Activated CD4-positive, alpha-beta T cell treated with anti-CD3 and anti-CD28 coated beads for 48 hours (primary cell): ENCODE measurements at regions not wholly inside any gene's neighbourhood (a gene's known extent, or its start where the extent isn't known, plus 50 kb on each side); places are given as distances from the start of the nearest gene placed in this dataset.

Experiments
- DNase-seq: peaks from one replicate; pipeline ENCODE4 v3.0.0-alpha.2; 2020

DNA sequence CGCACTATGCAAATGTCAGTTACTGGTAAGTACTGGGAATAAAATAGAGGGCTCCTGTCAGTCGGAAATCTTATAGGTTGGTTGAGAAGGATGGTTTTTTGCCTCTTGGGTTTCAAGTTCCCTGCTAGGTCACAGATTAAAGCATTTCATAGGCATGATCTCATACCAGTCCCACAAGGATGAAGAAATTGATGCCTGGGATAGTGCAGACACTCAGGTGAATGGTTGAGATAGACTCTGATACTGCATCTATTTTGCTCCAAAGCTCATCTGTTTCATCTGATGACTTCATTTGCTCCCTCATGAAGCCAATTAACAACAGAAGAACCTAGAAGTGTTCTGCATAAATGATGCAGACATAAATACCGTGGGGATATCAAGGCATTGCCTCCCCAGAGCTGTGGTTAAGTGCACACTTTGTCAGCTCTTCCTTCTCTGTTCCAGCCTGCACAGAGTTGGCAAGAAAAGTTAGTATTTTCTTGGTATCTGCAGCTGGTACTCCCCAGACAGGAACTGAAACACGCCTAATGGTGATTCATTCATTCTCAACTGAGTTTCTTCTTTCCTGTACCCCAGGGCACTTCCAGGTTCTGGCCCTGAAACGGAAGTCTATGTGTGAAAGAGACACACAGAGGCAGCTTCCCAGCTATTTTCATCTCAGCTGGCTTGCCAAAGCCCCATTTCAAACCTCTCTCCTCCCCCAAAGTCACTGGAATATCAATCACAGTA lies 418.3 kb upstream of the SALL1 start:
- no peak for DNase-seq

DNA sequence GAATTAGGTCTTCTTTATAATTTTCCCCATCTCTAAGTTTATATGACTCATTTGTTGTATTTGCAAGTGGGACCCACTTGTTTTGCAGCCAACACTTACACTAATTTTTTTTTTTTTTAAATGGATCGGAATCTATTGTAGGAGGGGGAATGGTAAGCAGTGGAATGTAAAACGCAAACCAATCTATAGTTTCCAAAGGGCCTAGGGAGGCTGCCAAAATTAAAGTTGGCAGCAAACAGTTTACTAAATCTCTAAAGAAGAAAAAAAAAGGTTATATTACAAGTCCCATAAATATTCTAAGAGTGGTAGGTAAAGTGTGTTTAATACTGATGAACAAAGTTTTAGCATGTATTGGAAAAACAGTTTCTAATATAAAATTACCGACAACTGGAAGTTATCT lies 416.8 kb upstream of the SALL1 start:
- DNase-seq: no peak

DNA sequence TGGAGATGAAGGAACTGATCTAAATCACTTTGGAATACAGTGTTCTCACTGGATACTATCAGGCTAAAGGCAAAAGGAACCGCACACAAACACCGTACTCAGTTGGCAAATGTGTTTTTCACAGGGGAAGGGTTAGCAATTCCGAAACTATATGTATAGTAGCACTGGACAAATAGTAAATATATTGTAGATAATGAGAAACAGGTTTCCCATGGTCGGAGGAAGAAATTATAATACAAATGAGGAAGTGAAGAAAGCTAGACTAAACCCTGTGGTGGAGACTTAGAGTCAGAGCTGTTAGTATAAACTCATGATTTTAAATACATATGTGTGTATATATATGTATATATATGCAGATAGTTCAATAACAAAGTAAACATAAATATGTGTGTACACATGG lies 414.1 kb upstream of the SALL1 start:
- DNase-seq: no peak

DNA sequence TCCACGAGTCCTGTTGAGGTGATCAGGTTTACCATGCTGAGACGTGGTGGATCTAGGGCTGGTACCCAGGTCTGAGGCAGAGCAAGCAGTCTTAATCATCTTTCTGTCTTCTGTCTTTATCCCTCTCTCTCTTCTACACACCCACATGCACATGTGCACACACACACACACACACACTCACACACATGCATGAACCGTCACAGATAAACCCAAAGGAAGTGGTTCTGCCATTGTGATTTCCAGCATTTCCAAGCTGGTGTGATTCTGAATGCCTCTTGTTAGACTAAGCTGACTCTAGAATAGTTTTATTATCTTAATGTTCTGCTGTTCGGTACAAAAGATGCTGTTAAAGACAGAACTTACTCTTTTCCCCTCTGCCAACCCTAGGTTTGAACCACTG lies 411.8 kb upstream of the SALL1 start:
- no peak for DNase-seq

DNA sequence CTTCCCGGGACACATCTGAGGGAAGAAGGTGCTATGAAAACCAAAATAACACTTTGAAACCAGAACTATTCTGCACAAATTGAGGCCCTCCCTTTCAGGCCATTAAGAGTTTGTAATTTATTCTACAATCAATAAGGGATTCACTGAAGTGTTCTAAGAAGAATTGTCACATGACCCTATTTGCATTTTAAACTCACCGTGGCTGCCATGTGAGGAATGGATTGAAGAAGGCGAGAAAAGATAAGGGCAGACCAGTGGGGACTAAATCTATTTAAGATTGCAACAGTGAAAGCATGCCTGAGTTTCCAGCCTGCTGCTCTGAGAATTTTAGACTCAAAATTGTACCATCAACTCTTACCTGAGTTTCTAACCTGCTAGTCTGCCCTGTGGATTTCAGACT lies 408.8 kb upstream of the SALL1 start:
- DNase-seq: no peak

DNA sequence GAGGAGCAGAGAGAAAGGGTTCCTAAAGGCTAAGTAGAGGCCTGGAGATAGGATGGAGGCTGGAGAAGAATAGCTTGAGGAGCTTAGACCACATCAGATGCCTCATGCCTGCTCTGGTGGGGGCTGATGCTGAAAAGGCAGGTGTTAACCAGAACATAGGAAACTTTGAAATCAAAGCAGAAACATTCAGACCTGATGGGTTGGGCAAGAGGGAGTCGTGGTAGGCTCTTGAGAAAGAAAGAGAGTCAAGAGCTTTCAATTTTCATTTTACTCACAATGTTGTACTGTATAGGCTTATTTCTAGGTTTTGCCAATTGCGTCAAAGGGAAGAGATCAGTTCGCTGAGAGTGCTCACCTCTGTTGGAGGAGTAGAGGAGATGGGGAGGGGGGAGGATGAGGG lies 406.6 kb upstream of the SALL1 start:
- no peak for DNase-seq

DNA sequence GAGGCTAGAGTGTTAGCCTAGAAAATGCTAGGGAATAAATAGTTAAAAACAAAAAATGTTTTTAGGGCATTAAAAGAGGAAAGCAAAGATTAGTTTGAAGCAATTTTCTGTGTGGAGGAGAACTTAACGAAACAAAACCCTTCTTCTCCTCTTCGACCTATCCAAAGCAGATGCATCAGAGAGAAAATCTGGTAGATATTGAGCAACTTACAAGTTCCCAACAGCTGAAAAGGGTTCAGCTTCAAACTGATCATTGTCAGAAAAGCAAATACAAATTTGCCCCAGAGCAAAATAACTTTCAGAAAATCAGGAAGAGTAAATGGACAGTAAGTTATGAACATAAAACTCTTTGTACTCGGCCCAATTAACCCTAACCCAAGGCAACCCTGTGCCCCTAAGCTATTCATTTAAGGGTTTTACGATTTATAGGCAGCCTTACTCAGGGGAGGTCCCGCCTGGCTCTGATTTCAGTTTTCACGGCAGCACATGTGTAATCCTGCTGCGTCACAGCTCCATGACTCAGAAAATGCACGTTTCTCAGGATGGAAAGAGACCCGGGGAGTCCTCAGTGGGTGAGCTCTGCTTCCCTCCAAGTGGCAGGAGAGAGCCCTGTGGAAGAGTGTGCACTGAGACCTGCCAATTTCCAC lies 405.7 kb upstream of the SALL1 start:
- DNase-seq: no peak

DNA sequence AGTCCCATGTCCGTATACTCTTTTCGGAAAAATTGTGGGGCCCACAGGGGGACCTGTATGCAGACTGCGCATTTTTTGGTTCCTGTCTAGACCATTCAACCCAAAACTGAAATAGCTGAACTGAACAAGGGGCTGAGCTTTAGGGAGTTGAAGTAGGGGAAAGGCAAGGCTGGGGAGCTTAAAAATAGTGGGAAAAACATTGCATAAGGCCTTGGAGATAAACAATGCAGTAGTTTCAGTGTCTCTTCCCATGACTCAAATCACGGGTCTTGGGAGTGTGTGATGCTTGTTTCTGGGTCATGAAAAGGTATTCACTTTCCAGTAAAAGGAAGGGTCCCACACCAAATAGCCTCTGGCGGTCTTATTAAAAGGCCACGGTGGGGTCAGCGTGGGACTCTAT lies 402.8 kb upstream of the SALL1 start:
- no peak for DNase-seq

DNA sequence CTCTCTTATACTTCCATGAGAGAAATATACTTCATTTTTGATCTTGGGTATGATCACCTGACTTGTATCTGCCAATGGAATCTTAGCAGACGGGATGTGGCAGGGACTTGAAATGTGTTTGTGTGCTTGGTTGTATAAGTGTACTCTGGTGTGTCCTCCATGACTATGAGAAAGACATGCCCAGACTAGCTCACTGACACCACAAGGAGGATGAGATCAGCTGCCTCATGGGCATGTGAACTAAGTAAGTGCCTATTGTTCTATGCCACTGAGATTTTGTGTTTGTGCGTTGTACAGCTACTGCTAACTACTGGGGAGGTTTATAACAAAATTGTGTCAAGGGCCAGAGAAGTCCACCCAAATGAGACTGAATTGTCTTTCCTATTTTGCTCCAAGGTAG lies 402.2 kb upstream of the SALL1 start:
- DNase-seq: no peak

DNA sequence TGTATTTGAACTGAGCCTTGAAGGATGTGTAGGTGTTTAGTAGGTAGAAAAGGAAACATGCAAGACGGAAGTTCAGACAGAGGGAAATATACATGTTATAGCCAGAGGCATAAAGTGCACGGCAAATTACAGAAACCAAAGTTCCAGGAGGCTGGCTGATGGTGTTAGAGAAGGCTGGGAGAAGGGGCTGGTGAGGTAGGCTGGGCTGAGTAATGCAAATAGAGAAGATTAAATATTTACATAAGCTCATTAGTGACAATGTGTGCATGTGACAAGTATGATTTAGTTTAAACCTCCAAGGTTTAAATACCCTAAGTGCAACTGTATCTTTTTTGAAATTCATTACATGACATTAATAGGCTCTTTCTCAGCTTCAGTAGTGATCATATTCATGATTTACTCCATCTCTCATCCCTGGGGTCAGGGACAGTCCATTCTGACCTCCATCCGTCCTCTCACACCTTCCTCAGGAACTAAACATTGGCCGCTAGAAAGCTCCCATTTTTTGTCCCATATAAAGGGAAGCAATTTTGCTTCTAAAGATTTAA lies 399.8 kb upstream of the SALL1 start:
- no peak for DNase-seq

DNA sequence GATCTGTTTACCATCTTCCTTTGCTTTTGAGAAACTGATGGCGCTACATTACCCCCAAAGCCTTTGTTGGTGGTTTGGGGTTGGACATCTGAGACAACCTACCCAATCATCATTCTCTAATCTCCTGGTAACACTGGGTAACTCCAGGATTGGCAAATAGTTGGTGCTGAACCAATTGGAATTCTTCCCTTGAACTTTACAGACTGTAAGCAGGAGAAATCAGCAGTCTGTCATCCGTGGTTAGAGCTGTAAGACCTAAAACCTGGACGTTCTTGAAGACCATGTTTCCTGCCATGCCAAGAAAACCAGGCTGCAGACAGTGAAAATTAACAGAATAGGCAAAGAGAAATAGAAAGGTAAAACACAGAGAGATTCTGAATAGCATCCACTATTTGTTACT lies 398.8 kb upstream of the SALL1 start:
- no peak for DNase-seq

DNA sequence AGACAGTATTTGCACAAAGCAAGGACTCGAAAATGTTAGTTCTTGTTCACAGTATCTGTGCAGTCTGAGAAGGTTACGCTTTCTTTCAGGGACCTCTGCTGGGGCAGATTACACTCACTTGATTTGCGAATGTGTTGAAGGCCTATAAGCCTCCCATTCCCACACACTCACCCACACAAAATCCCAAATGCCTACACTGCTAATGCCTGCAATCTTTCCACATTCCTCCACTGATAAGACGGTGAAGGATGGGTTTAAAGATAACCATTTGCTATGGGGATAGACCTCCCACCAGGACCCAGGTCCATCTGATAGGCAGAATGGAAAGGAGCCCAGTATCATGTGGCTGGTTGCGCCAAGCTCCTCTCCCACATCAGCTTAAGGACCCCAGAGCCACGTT lies 394.9 kb upstream of the SALL1 start:
- no peak for DNase-seq

DNA sequence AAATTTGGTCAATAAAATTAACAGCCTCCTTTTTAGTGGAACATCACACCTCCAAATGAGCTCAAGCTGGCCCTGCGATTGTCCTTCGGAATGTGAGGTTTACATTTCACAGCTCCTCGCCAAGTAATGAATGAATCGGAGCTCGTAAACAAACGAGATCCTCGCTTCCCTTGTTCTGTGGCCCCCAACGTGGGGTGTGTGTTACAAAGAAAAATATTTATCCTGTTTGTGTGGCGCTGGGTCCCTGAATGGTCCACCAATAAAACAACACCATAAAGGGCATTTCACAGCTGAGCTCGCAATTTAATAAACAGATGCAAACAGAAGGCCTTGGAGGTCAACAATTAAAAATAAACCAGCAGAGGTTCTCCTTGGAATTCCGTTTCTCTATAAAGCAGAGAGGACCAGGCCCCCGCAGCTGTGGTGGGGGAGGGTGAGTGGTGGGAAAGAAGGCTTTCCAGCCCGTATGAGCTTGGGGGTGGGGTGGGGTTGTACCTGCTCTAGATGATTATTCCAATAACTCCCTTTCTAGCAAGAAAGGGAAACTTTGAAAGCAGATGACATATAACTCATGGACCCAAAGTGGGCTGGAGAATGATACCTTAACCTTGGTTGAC lies 393.9 kb upstream of the SALL1 start:
- DNase-seq: no peak

DNA sequence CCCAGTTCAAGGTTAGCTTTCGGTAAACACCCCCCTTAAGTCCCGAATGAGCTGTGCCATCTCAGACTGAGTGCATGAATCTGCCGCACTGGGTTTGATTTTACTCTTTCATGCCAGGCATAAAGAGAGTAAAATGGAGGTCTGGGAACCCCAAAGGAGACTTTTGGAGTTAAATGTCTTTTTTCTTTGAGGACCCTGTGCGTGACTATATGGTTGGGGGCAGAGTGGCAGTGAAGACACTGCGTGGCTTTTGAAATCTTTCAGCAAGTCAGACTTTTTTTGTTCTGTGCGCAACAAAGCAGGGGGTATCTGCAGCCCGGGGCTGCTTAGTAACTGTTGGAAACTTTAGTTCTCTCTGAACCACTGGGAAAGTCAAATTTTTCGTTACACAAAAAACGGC lies 392.9 kb upstream of the SALL1 start:
- no peak for DNase-seq

DNA sequence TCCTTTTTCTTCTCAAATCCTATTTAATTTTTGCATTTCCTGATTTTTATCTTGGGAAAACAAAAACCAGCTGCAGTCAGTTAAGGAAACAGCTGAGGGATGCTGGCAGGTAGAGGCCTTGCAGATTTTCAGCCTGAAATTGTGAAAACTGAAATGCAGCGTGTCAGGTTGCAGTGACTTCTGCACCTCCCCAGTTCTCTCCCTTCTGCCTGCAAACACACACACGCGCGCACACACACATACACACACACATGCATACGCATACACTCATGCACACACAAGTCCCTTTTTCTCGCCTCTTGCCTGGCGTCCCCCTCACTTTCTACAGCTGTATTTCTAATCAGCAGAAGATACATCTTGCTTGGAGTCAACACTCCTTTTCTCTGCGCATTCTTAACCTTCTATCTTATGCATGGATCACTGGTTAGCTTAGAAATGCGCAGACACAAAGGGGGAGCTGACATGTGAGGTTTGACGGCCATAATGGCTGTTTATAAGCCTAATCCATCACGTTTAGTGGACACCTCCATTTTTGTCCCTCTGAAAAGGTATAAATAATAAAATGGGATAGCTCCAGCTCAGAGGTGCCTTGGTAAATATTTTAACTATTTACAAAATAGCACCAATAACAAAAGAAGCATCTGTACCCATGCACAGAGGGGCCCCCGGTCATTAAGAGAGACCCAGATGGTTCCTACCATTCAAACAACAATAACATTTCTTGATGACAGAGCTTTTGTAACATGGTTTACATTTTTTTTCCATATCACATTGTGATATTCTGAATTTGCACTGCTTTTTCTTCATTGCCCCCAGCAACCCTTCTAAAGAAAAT lies 392.1 kb upstream of the SALL1 start:
- DNase-seq: no peak

DNA sequence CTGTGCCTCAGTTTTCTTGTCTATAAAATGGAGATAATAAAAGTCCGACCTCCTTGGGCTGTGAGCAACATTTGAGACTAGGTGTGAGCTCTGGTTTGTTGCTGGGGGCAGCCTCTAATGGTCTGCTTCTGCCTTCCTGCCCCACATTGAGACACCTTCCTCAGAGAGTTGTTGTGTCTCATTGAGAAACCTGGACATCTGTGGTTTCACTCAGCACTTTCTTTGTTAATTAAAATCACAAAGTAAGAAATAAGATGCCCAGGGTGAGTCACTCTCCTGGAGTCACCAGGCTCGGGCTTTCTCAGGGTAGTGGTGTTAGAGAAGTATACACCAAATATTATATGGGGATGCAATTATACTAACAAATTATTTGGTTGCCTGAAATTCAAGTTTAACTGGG lies 389.2 kb upstream of the SALL1 start:
- DNase-seq: no peak

DNA sequence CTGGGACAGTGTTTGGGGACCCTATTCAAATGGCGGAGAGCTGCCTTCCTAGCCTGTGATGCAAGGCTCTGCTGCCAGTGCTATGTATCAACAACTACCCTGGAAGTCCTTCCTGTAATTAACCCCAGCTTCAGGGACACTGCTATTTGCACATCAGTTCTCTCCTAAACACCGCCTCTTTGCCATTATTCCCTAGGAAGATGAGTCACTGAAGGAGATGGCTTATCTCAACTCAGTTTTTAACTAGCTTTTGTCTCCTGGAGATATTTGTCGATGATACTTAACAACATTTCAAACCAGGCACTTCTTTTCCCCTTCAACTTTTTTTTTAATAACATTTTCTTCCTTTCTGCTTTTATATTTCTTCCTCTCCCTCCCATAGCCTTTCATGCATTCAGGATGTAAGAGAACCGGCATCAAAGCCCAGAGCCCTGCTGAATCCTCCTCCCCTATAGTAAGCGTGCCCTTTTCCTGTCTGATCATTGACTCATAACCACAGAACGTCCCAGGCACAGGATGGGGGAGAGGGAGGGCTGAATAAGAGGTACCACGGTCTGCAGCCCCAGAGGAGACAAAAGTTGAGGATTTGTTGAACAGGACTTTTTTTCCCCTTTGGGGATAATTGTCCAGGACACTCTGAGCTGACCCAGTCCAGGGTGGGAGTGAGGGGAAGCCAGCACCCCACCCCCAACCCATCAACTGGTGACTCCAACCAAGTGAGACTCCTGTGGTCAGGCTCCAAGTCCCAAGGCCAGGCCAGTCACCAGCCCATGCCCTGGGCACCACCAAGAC lies 387.8 kb upstream of the SALL1 start:
- DNase-seq: no peak

DNA sequence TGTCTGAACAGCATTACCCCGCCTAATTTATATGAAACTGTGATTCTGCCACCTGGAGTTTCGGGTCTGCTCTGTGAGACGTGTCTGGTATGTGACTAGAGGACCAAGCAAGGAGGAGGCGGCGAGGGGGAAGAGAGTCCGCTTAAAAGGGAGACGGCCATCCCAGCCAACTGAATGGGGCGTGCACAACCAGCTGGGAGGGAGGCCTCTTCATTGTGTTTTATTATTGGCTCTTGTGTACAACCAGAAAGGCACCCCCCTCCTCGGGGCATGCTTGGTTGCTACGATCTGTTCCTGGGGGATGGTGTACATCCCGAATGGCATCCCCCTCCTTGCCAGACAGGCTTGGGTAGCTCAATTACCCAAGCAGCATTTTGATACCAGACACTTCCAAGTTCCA lies 384.5 kb upstream of the SALL1 start:
- DNase-seq: no peak

DNA sequence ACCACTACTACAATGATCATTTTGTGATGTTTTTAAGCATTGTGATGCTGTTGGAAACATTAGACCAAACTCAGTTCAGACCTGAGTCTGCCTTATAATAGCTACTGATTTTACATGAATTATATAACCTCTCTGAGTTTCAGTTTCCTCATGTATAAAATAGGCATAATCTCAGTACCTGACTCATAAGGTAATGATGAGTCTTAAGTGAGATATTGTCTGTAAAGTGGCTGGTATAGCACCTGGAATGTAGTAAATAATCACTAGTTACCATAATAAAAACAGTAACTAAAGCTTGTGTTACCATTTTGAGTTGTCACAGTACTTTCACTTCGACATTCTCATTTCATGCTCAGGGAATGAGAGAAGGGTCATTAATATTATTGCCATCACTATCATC lies 381.5 kb upstream of the SALL1 start:
- no peak for DNase-seq

DNA sequence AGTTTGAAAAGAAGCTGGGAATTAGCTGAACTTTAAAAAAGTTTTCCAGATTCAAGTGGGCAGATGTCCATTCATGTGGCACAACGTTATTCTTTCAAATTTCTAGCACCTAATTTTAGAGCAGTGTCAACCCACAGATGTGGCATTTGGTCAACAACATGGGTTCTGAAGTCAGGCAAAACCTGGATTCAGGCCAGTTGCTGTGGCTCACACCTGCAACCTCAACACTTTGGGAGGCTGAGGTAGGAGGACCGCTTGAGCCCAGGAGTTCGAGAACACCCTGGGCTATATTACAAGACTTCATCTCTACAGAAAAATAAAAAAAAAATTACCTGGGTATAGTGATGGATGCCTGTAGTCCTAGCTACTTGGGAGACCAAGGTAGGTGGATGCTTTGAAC lies 380.2 kb upstream of the SALL1 start:
- DNase-seq: no peak

DNA sequence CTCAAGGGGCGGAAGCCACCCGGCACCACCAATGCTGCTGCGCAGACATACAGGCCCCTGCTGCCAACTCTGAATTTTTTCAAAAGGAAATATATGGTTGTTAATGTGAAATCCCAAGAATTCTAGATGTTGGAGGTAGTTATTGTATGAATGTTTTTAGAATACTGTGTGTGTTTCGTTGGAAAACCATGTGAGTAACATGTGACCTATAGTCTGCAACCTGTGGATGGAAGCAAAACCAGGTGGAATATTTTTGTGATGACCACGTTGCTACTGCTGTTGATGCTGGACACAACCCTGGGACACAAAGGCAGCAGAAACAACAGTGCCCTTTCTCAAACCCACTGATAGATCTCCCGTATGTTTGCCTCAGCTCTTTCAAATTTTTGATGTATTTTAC lies 376.3 kb upstream of the SALL1 start:
- DNase-seq: no peak

DNA sequence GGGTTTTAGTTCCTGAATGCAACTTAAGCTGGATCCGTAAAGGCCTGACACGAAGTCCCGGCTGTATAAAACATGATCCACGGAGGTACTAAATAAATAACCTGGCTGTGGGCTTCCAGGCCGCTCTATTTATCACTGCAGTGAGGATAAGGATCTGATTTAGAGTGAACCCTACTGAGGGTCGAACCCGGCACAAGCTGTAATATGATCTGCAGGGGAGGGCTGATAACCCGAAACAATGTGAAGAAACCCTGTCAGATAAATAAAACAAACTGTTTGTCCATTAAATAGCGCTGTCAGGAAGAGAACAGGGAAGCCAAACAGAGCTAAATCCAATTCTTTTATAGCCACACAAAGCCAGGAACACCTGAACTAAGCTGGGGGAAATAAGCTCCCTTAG lies 375.6 kb upstream of the SALL1 start:
- no peak for DNase-seq
